ENCODE measurements at regions not wholly inside any gene's neighbourhood (a gene's known extent, or its start where the extent isn't known, plus 50 kb on each side); places are given as distances from the start of the nearest gene placed in this dataset.

DNA sequence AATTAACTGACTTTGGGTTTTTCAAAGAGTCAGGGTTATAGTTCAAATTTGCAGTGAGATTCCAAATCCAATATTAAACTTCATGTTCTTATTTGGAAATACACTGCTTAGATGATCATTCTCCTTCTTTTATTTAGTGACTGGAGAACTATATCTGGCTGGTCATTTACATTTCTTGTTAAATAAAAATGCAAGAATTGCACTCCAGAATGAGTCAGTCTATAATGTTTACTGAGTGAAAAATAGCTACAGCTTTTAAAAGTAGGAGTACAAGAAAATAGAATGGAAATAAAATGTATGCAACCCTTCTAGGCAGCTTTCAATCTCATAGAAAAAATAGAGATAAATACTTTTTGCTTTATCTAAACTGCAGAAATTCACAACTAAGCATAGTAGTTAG is 54.5 kb upstream of the CD2AP start:
- TF ChIP-seq, protein P1, sequence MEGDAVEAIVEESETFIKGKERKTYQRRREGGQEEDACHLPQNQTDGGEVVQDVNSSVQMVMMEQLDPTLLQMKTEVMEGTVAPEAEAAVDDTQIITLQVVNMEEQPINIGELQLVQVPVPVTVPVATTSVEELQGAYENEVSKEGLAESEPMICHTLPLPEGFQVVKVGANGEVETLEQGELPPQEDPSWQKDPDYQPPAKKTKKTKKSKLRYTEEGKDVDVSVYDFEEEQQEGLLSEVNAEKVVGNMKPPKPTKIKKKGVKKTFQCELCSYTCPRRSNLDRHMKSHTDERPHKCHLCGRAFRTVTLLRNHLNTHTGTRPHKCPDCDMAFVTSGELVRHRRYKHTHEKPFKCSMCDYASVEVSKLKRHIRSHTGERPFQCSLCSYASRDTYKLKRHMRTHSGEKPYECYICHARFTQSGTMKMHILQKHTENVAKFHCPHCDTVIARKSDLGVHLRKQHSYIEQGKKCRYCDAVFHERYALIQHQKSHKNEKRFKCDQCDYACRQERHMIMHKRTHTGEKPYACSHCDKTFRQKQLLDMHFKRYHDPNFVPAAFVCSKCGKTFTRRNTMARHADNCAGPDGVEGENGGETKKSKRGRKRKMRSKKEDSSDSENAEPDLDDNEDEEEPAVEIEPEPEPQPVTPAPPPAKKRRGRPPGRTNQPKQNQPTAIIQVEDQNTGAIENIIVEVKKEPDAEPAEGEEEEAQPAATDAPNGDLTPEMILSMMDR (IDR thresholded peaks at IDR 0.05; ENCODE audit: low read length): no peak
- no peak for TF ChIP-seq EZH2 (IDR thresholded peaks at IDR 0.05; ENCODE audit: borderline replicate concordance, low read length)
